A673 (cell line): ENCODE measurements at regions not wholly inside any gene's neighbourhood (a gene's known extent, or its start where the extent isn't known, plus 50 kb on each side); places are given as distances from the start of the nearest gene placed in this dataset.

Experiments
- CTCF ChIP-seq: fragments of 300-800, 200-600 bp; sonication (generic); conservative IDR thresholded peaks from 2 replicates; pipeline ENCODE4 v1.5.1; 2017; ENCODE audit warnings: low read depth, mild to moderate bottlenecking, antibody characterized with exemption, low read length, moderate library complexity, mixed read lengths
- EZH2 ChIP-seq: fragments of 200-600 bp; sonication (generic); IDR thresholded peaks from 2 replicates; pipeline ENCODE4 v1.6.1; 2017; ENCODE audit warnings: borderline replicate concordance, low read depth, mild to moderate bottlenecking, mixed read lengths, antibody characterized with exemption, low read length; ENCODE audit not compliant: poor library complexity, severe bottlenecking

- TF ChIP-seq EZH2: no peak
- TF ChIP-seq CTCF: no peak
These were observed 62.6 kb upstream of the RPS6KA2 start for GRCh38 chr6:166689687-166690086.
